ENCODE measurements at regions not wholly inside any gene's neighbourhood (a gene's known extent, or its start where the extent isn't known, plus 50 kb on each side); places are given as distances from the start of the nearest gene placed in this dataset.

DNA sequence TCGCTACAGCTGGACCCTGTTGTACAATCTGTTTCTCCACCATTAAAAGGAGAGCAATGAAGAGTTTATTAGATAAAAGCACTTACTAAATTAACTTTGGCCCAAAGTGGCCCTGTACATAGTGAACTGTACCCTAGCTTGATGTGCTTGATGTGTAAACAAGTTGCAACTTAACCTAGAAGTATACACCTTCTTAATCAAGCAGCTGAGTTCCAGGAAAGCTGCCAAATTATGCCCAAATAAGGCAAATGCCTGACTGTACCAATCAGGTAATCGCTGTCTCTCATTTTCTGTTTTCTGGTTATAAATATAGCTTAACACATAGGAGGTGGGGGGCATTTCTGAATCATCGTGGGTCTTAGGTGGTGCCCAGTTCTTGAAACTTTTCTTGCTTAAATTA, 704.8 kb upstream of the CBLB start:
- Histone ChIP-seq H3K4me1 (ENCODE audit: insufficient read depth, low read length, poor library complexity, severe bottlenecking) (no peaks in the 10 kb centered on the region), H3K4me2 (ENCODE audit: low read depth, low read length, poor library complexity, severe bottlenecking) (no peak overlapping the region), H3K27me3 (ENCODE audit: insufficient read depth, low read length, poor library complexity, severe bottlenecking) (no peaks in the 10 kb centered on the region), H3K79me2 (ENCODE audit: insufficient read depth, low read length) (no peaks in the 10 kb centered on the region), H3F3A (ENCODE audit: low read depth) (no peaks in the 10 kb centered on the region), H3K9me3 (ENCODE audit: insufficient read depth, low read depth, low read length) (no peaks in the 10 kb centered on the region), H3K9me2 (replicated peaks; ENCODE audit: low read depth, low read length) (no peaks in the 10 kb centered on the region), H4K20me1 (ENCODE audit: insufficient read depth, low read length, poor library complexity, severe bottlenecking) (no peaks in the 10 kb centered on the region), H2AFZ (ENCODE audit: low read length) (no peak overlapping the region), H3K4me3 (ENCODE audit: low read length, poor library complexity, severe bottlenecking) (no peak overlapping the region), H3K9ac (ENCODE audit: low read depth, low read length, poor library complexity, severe bottlenecking) (no peak overlapping the region), H3K36me3 (ENCODE audit: insufficient read depth, low read length) (no peaks in the 10 kb centered on the region)
- no peak for TF ChIP-seq EZH2phosphoT487 (IDR thresholded peaks at IDR 0.05; ENCODE audit: borderline replicate concordance)
- TF ChIP-seq, protein P1, sequence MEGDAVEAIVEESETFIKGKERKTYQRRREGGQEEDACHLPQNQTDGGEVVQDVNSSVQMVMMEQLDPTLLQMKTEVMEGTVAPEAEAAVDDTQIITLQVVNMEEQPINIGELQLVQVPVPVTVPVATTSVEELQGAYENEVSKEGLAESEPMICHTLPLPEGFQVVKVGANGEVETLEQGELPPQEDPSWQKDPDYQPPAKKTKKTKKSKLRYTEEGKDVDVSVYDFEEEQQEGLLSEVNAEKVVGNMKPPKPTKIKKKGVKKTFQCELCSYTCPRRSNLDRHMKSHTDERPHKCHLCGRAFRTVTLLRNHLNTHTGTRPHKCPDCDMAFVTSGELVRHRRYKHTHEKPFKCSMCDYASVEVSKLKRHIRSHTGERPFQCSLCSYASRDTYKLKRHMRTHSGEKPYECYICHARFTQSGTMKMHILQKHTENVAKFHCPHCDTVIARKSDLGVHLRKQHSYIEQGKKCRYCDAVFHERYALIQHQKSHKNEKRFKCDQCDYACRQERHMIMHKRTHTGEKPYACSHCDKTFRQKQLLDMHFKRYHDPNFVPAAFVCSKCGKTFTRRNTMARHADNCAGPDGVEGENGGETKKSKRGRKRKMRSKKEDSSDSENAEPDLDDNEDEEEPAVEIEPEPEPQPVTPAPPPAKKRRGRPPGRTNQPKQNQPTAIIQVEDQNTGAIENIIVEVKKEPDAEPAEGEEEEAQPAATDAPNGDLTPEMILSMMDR (conservative IDR thresholded peaks at IDR 0.05; ENCODE audit: low read length), result no peak

DNA sequence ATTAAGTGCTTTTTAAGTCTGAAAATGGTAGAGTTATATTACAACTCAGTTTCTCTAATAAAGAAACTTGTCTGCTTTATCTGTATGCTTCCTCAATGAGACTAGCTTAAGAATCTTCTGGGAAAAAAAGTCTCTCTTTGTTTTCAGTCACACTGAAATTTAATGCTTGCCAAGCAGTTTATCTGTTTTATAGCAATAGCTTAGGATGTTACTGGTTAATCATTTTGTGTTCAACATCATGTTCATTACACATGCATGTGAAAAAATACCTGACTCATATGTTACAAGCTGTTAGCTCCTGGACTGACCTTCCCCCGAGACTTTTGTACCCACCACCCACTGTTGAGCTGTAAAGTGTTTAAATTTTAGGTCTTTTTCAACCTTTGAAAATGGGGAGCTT, 706.2 kb upstream of the CBLB start:
- Histone ChIP-seq H3F3A (ENCODE audit: low read depth) (no peaks in the 10 kb centered on the region), H4K20me1 (ENCODE audit: insufficient read depth, low read length, poor library complexity, severe bottlenecking) (no peaks in the 10 kb centered on the region), H3K4me1 (ENCODE audit: insufficient read depth, low read length, poor library complexity, severe bottlenecking) (no peaks in the 10 kb centered on the region), H3K9ac (ENCODE audit: low read depth, low read length, poor library complexity, severe bottlenecking) (no peak overlapping the region), H3K79me2 (ENCODE audit: insufficient read depth, low read length) (no peaks in the 10 kb centered on the region), H3K36me3 (ENCODE audit: insufficient read depth, low read length) (no peaks in the 10 kb centered on the region), H3K9me2 (replicated peaks; ENCODE audit: low read depth, low read length) (no peaks in the 10 kb centered on the region), H3K4me2 (ENCODE audit: low read depth, low read length, poor library complexity, severe bottlenecking) (no peak overlapping the region), H3K9me3 (ENCODE audit: insufficient read depth, low read depth, low read length) (no peaks in the 10 kb centered on the region), H3K4me3 (ENCODE audit: low read length, poor library complexity, severe bottlenecking) (no peak overlapping the region), H2AFZ (ENCODE audit: low read length) (no peak overlapping the region), H3K27me3 (ENCODE audit: insufficient read depth, low read length, poor library complexity, severe bottlenecking) (no peaks in the 10 kb centered on the region)
- TF ChIP-seq, protein P1 (conservative IDR thresholded peaks at IDR 0.05; ENCODE audit: low read length), result no peak
- no peak for TF ChIP-seq EZH2phosphoT487 (IDR thresholded peaks at IDR 0.05; ENCODE audit: borderline replicate concordance)

DNA sequence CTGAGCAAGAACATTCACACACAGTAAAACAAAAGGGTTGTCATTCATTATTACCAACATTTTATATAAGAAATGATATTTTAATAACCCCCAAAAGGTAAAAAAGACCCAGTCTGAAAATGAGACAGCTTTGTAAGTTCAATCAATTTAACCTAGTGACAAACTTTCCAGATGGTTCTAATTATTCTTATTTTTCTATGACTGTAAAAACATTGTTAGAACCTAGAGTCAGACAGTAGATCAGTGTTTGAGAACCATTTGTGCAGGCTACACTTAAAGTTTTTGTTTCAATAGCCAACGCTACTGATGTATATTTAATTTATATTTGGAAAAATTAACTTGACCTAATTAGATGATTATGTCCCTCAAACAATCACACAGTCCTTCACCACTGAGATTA, 708.4 kb upstream of the CBLB start:
- no peak overlapping the region for H2AFZ ChIP-seq (ENCODE audit: low read length)
- H3K4me1 ChIP-seq (ENCODE audit: insufficient read depth, low read length, poor library complexity, severe bottlenecking), result no peaks in the 10 kb centered on the region
- TF ChIP-seq EZH2phosphoT487 (IDR thresholded peaks at IDR 0.05; ENCODE audit: borderline replicate concordance), result no peak
- TF ChIP-seq, protein P1 (conservative IDR thresholded peaks at IDR 0.05; ENCODE audit: low read length), result no peak
- H3F3A ChIP-seq (ENCODE audit: low read depth), result no peaks in the 10 kb centered on the region
- H4K20me1 ChIP-seq (ENCODE audit: insufficient read depth, low read length, poor library complexity, severe bottlenecking), result no peaks in the 10 kb centered on the region
- H3K9ac ChIP-seq (ENCODE audit: low read depth, low read length, poor library complexity, severe bottlenecking), result no peak overlapping the region
- H3K4me2 ChIP-seq (ENCODE audit: low read depth, low read length, poor library complexity, severe bottlenecking), result no peak overlapping the region
- H3K4me3 ChIP-seq (ENCODE audit: low read length, poor library complexity, severe bottlenecking), result no peak overlapping the region
- H3K79me2 ChIP-seq (ENCODE audit: insufficient read depth, low read length), result no peaks in the 10 kb centered on the region
- H3K27me3 ChIP-seq (ENCODE audit: insufficient read depth, low read length, poor library complexity, severe bottlenecking), result no peaks in the 10 kb centered on the region
- H3K9me2 ChIP-seq (replicated peaks; ENCODE audit: low read depth, low read length), result no peaks in the 10 kb centered on the region
- H3K9me3 ChIP-seq (ENCODE audit: insufficient read depth, low read depth, low read length), result no peaks in the 10 kb centered on the region
- no peaks in the 10 kb centered on the region for H3K36me3 ChIP-seq (ENCODE audit: insufficient read depth, low read length)
